ENCODE measurements at regions not wholly inside any gene's neighbourhood (a gene's known extent, or its start where the extent isn't known, plus 50 kb on each side); places are given as distances from the start of the nearest gene placed in this dataset.

GRCh38 chr7:94276795-94277194 is 117.9 kb upstream of the COL1A2 start:
- POLR2A ChIA-PET, result no interaction called here
- CTCF ChIA-PET, result no interaction called here
- no peak for DNase-seq
- no peak overlapping the region for H3K27ac Mint-ChIP-seq
- H3K4me3 Mint-ChIP-seq, result no peak overlapping the region
- Histone ChIP-seq H3K27ac (ENCODE audit: low read length) (no peak overlapping the region), H3K4me3 (ENCODE audit: control insufficient read depth in 1 of 2, extremely low read depth in 1 of 2, low read length in 1 of 2) (no peak overlapping the region), H3K27me3 (replicated peaks in 1 of 2; ENCODE audit: control insufficient read depth in 2 of 2, extremely low read depth in 1 of 2, insufficient read depth in 2 of 2, low read length in 1 of 2) (no peaks in the 10 kb centered on the region), H3K9me3 (no peaks in the 10 kb centered on the region), H3K36me3 (ENCODE audit: control insufficient read depth in 2 of 2, extremely low read depth in 1 of 2, insufficient read depth in 1 of 2, low read length in 1 of 2) (no peaks in the 10 kb centered on the region), H3K4me1 (ENCODE audit: control insufficient read depth in 1 of 2, extremely low read depth in 1 of 2, insufficient read depth in 2 of 2, low read length in 2 of 2) (peaks cover 0 to 4% of the 10 kb centered on the region in 2 experiments)
- no CpG with 5 or more reads among the region's 1 CpG for WGBS (ENCODE audit: insufficient coverage)
- peaks cover 0 to 4% of the 10 kb centered on the region in 2 donors for H3K27me3 Mint-ChIP-seq
- no peaks in the 10 kb centered on the region for H3K4me1 Mint-ChIP-seq
- H3K36me3 Mint-ChIP-seq, result no peaks in the 10 kb centered on the region
- no peaks in the 10 kb centered on the region for H3K9me3 Mint-ChIP-seq
- ATAC-seq (replicated peaks in 1 of 4), result no peak

- no peak for ATAC-seq (replicated peaks in 1 of 4)
- Mint-ChIP-seq H3K4me3 (no peak overlapping the region), H3K4me1 (no peaks in the 10 kb centered on the region), H3K9me3 (no peaks in the 10 kb centered on the region), H3K27ac (no peak overlapping the region), H3K27me3 (peaks cover 0 to 5% of the 10 kb centered on the region in 2 donors), H3K36me3 (no peaks in the 10 kb centered on the region)
- Histone ChIP-seq H3K27ac (ENCODE audit: low read length) (no peak overlapping the region), H3K27me3 (replicated peaks in 1 of 2; ENCODE audit: control insufficient read depth in 2 of 2, extremely low read depth in 1 of 2, insufficient read depth in 2 of 2, low read length in 1 of 2) (no peaks in the 10 kb centered on the region), H3K4me3 (ENCODE audit: control insufficient read depth in 1 of 2, extremely low read depth in 1 of 2, low read length in 1 of 2) (no peak overlapping the region), H3K36me3 (ENCODE audit: control insufficient read depth in 2 of 2, extremely low read depth in 1 of 2, insufficient read depth in 1 of 2, low read length in 1 of 2) (no peaks in the 10 kb centered on the region), H3K4me1 (ENCODE audit: control insufficient read depth in 1 of 2, extremely low read depth in 1 of 2, insufficient read depth in 2 of 2, low read length in 2 of 2) (peaks cover 0 to 4% of the 10 kb centered on the region in 2 experiments), H3K9me3 (no peaks in the 10 kb centered on the region)
- 94% methylated on average over 3 of the region's 4 CpGs for WGBS (ENCODE audit: insufficient coverage)
- CTCF ChIA-PET, result no interaction called here
- no peak for DNase-seq
- POLR2A ChIA-PET, result no interaction called here
Measured at GRCh38 chr7:94277236-94277635, 117.5 kb upstream of the COL1A2 start.

GRCh38 chr7:94280851-94281250 is 113.8 kb upstream of the COL1A2 start:
- CTCF ChIA-PET, result no interaction called here
- no peaks in the 10 kb centered on the region for H3K27me3 ChIP-seq (replicated peaks in 1 of 2; ENCODE audit: control insufficient read depth in 2 of 2, extremely low read depth in 1 of 2, insufficient read depth in 2 of 2, low read length in 1 of 2)
- H3K27me3 Mint-ChIP-seq, result peaks cover 0 to 16% of the 10 kb centered on the region in 2 donors
- no peaks in the 10 kb centered on the region for H3K36me3 ChIP-seq (ENCODE audit: control insufficient read depth in 2 of 2, extremely low read depth in 1 of 2, insufficient read depth in 1 of 2, low read length in 1 of 2)
- H3K4me1 Mint-ChIP-seq, result no peaks in the 10 kb centered on the region
- no peaks in the 10 kb centered on the region for H3K36me3 Mint-ChIP-seq
- ATAC-seq (replicated peaks in 1 of 4) (no peak), DNase-seq (no peak)
- no peak overlapping the region for H3K27ac Mint-ChIP-seq
- no peak overlapping the region for H3K4me3 Mint-ChIP-seq
- no peaks in the 10 kb centered on the region for H3K9me3 ChIP-seq
- H3K9me3 Mint-ChIP-seq, result peaks cover 0 to 5% (median 0%) of the 10 kb centered on the region in 3 donors
- H3K27ac ChIP-seq (ENCODE audit: low read length), result no peak overlapping the region
- H3K4me3 ChIP-seq (ENCODE audit: control insufficient read depth in 1 of 2, extremely low read depth in 1 of 2, low read length in 1 of 2), result no peak overlapping the region
- H3K4me1 ChIP-seq (ENCODE audit: control insufficient read depth in 1 of 2, extremely low read depth in 1 of 2, insufficient read depth in 2 of 2, low read length in 2 of 2), result no peaks in the 10 kb centered on the region
- POLR2A ChIA-PET, result no interaction called here
- WGBS (ENCODE audit: insufficient coverage), result 33% methylated on average over 1 of the region's 2 CpGs

GRCh38 chr7:94284104-94284503 is 110.6 kb upstream of the COL1A2 start:
- Histone ChIP-seq H3K36me3 (ENCODE audit: control insufficient read depth in 2 of 2, extremely low read depth in 1 of 2, insufficient read depth in 1 of 2, low read length in 1 of 2) (no peaks in the 10 kb centered on the region), H3K4me1 (ENCODE audit: control insufficient read depth in 1 of 2, extremely low read depth in 1 of 2, insufficient read depth in 2 of 2, low read length in 2 of 2) (no peaks in the 10 kb centered on the region), H3K4me3 (ENCODE audit: control insufficient read depth in 1 of 2, extremely low read depth in 1 of 2, low read length in 1 of 2) (no peak overlapping the region), H3K27ac (ENCODE audit: low read length) (no peak overlapping the region), H3K27me3 (replicated peaks in 1 of 2; ENCODE audit: control insufficient read depth in 2 of 2, extremely low read depth in 1 of 2, insufficient read depth in 2 of 2, low read length in 1 of 2) (no peaks in the 10 kb centered on the region), H3K9me3 (no peaks in the 10 kb centered on the region)
- H3K9me3 Mint-ChIP-seq, result peaks cover 0 to 5% (median 0%) of the 10 kb centered on the region in 3 donors
- ChIA-PET CTCF (interaction anchor here in 1 of 2 donors (0.6 kb wide), 1 partner anchor 45 kb away, joined by 3 read pairs; no protein-coding TSS in a partner anchor), POLR2A (no interaction called here)
- WGBS (ENCODE audit: insufficient coverage), result no CpG with 5 or more reads among the region's 2 CpGs
- H3K27ac Mint-ChIP-seq, result no peak overlapping the region
- ATAC-seq (replicated peaks in 1 of 4) (no peak), DNase-seq (no peak)
- no peak overlapping the region for H3K4me3 Mint-ChIP-seq
- H3K4me1 Mint-ChIP-seq, result no peaks in the 10 kb centered on the region
- peaks cover 0 to 18% of the 10 kb centered on the region in 2 donors for H3K27me3 Mint-ChIP-seq
- H3K36me3 Mint-ChIP-seq, result no peaks in the 10 kb centered on the region

GRCh38 chr7:94286111-94286510 is 108.6 kb upstream of the COL1A2 start:
- Histone ChIP-seq H3K36me3 (ENCODE audit: control insufficient read depth in 2 of 2, extremely low read depth in 1 of 2, insufficient read depth in 1 of 2, low read length in 1 of 2) (no peaks in the 10 kb centered on the region), H3K4me1 (ENCODE audit: control insufficient read depth in 1 of 2, extremely low read depth in 1 of 2, insufficient read depth in 2 of 2, low read length in 2 of 2) (no peaks in the 10 kb centered on the region), H3K9me3 (no peaks in the 10 kb centered on the region), H3K4me3 (ENCODE audit: control insufficient read depth in 1 of 2, extremely low read depth in 1 of 2, low read length in 1 of 2) (no peak overlapping the region), H3K27ac (ENCODE audit: low read length) (no peak overlapping the region), H3K27me3 (replicated peaks in 1 of 2; ENCODE audit: control insufficient read depth in 2 of 2, extremely low read depth in 1 of 2, insufficient read depth in 2 of 2, low read length in 1 of 2) (no peaks in the 10 kb centered on the region)
- no peak overlapping the region for H3K4me3 Mint-ChIP-seq
- no peaks in the 10 kb centered on the region for H3K4me1 Mint-ChIP-seq
- WGBS (ENCODE audit: insufficient coverage), result 40% methylated on average over 1 of the region's 1 CpG
- no peak for ATAC-seq (replicated peaks in 1 of 4)
- H3K9me3 Mint-ChIP-seq, result peaks cover 0 to 5% (median 0%) of the 10 kb centered on the region in 3 donors
- H3K27ac Mint-ChIP-seq, result no peak overlapping the region
- no peak for DNase-seq
- CTCF ChIA-PET, result interaction anchor here in 1 of 2 donors (0.7 kb wide), 1 partner anchor 159 kb away, joined by 4 read pairs; no protein-coding TSS in a partner anchor
- POLR2A ChIA-PET, result no interaction called here
- no peaks in the 10 kb centered on the region for H3K36me3 Mint-ChIP-seq
- peaks cover 0 to 18% of the 10 kb centered on the region in 2 donors for H3K27me3 Mint-ChIP-seq

- H3K9me3 ChIP-seq, result no peaks in the 10 kb centered on the region
- H3K36me3 ChIP-seq (ENCODE audit: control insufficient read depth in 2 of 2, extremely low read depth in 1 of 2, insufficient read depth in 1 of 2, low read length in 1 of 2), result no peaks in the 10 kb centered on the region
- ChIA-PET POLR2A (no interaction called here), CTCF (no interaction called here)
- DNase-seq (no peak), ATAC-seq (replicated peaks in 1 of 4) (no peak)
- no CpG with 5 or more reads among the region's 1 CpG for WGBS (ENCODE audit: insufficient coverage)
- peaks cover 0 to 5% (median 0%) of the 10 kb centered on the region in 3 donors for H3K9me3 Mint-ChIP-seq
- no peaks in the 10 kb centered on the region for H3K4me1 Mint-ChIP-seq
- no peak overlapping the region for H3K4me3 ChIP-seq (ENCODE audit: control insufficient read depth in 1 of 2, extremely low read depth in 1 of 2, low read length in 1 of 2)
- H3K36me3 Mint-ChIP-seq, result no peaks in the 10 kb centered on the region
- H3K27me3 ChIP-seq (replicated peaks in 1 of 2; ENCODE audit: control insufficient read depth in 2 of 2, extremely low read depth in 1 of 2, insufficient read depth in 2 of 2, low read length in 1 of 2), result no peaks in the 10 kb centered on the region
- peaks cover 0 to 20% of the 10 kb centered on the region in 2 donors for H3K27me3 Mint-ChIP-seq
- H3K27ac ChIP-seq (ENCODE audit: low read length), result no peak overlapping the region
- no peaks in the 10 kb centered on the region for H3K4me1 ChIP-seq (ENCODE audit: control insufficient read depth in 1 of 2, extremely low read depth in 1 of 2, insufficient read depth in 2 of 2, low read length in 2 of 2)
- no peak overlapping the region for H3K27ac Mint-ChIP-seq
- H3K4me3 Mint-ChIP-seq, result no peak overlapping the region
Measured at GRCh38 chr7:94288096-94288495, 106.6 kb upstream of the COL1A2 start.

- Histone ChIP-seq H3K27ac (ENCODE audit: low read length) (no peak overlapping the region), H3K4me1 (ENCODE audit: control insufficient read depth in 1 of 2, extremely low read depth in 1 of 2, insufficient read depth in 2 of 2, low read length in 2 of 2) (no peaks in the 10 kb centered on the region), H3K9me3 (no peaks in the 10 kb centered on the region), H3K4me3 (ENCODE audit: control insufficient read depth in 1 of 2, extremely low read depth in 1 of 2, low read length in 1 of 2) (no peak overlapping the region), H3K27me3 (replicated peaks in 1 of 2; ENCODE audit: control insufficient read depth in 2 of 2, extremely low read depth in 1 of 2, insufficient read depth in 2 of 2, low read length in 1 of 2) (no peaks in the 10 kb centered on the region), H3K36me3 (ENCODE audit: control insufficient read depth in 2 of 2, extremely low read depth in 1 of 2, insufficient read depth in 1 of 2, low read length in 1 of 2) (no peaks in the 10 kb centered on the region)
- Mint-ChIP-seq H3K4me1 (no peaks in the 10 kb centered on the region), H3K4me3 (no peak overlapping the region), H3K36me3 (no peaks in the 10 kb centered on the region), H3K9me3 (peaks cover 0 to 5% (median 0%) of the 10 kb centered on the region in 3 donors), H3K27ac (no peak overlapping the region), H3K27me3 (peaks cover 0 to 18% of the 10 kb centered on the region in 2 donors)
- DNase-seq, result no peak
- WGBS (ENCODE audit: insufficient coverage), result no CpG with 5 or more reads among the region's 1 CpG
- ChIA-PET POLR2A (no interaction called here), CTCF (no interaction called here)
- no peak for ATAC-seq (replicated peaks in 1 of 4)
Measured at GRCh38 chr7:94289071-94289470, 105.6 kb upstream of the COL1A2 start.
